Esophagus (tissue), 2 donors: ENCODE measurements at regions not wholly inside any gene's neighbourhood (a gene's known extent, or its start where the extent isn't known, plus 50 kb on each side); places are given as distances from the start of the nearest gene placed in this dataset.
A peak's percentile ranks its signal among the peaks of the same experiment; 100 is the strongest.

Experiments used
- H3K27ac ChIP-seq, 2 donors: one replicate each; pipeline ENCODE4 v1.5.1; 2013; ENCODE audit warnings: low read depth in 2 of 2, mild to moderate bottlenecking in 2 of 2, inconsistent platforms in 1 of 2, low read length in 1 of 2, moderate library complexity in 1 of 2
- H3K27me3 ChIP-seq, 2 donors: one replicate each; pipeline ENCODE4 v1.6.1; 2013; ENCODE audit warnings: low read length in 2 of 2, control low read depth in 1 of 2, mild to moderate bottlenecking in 1 of 2; ENCODE audit not compliant: insufficient read depth in 2 of 2, control insufficient read depth in 1 of 2
- H3K36me3 ChIP-seq, 2 donors: one replicate each; pipeline ENCODE4 v1.6.1; 2013; ENCODE audit warnings: low read length in 1 of 2; ENCODE audit not compliant: control insufficient read depth in 2 of 2, insufficient read depth in 2 of 2
- H3K4me1 ChIP-seq, 2 donors: one replicate each; pipeline ENCODE4 v1.6.1; 2013; ENCODE audit warnings: low read length in 1 of 2; ENCODE audit not compliant: control insufficient read depth in 2 of 2, insufficient read depth in 2 of 2
- H3K4me3 ChIP-seq, 2 donors: one replicate each; pipeline ENCODE4 v1.5.1; 2013; ENCODE audit warnings: low read length in 2 of 2, mild to moderate bottlenecking in 2 of 2, low read depth in 1 of 2, moderate library complexity in 1 of 2
- H3K9me3 ChIP-seq, 2 donors: one replicate each; pipeline ENCODE4 v1.6.1; 2013; ENCODE audit warnings: mild to moderate bottlenecking in 2 of 2, low read depth in 1 of 2, low read length in 1 of 2, moderate library complexity in 1 of 2; ENCODE audit not compliant: control insufficient read depth in 2 of 2, insufficient read depth in 1 of 2
- WGBS, 2 donors: extraction: QIAGEN DNeasy Blood & Tissue Kit; methylation state at CpG; one replicate each; pipeline ENCODE4 v1.1.7; 2013; 5-methylcytosine and 5-hydroxymethylcytosine counted together
- donor health status: healthy with polysubstance abuse.
- donor health status: Bipolar disorder and iron deficiency.

GRCh38 chr14:98243332-98243731 is 1028.7 kb downstream of the BCL11B start:
- no peaks in the 10 kb centered on the region for H3K27me3 ChIP-seq
- no peaks in the 10 kb centered on the region for H3K36me3 ChIP-seq
- no peak overlapping the region for H3K4me3 ChIP-seq
- WGBS, 2 donors = 79 to 82% methylated on average over 4 of the region's 4 CpGs
- no peaks in the 10 kb centered on the region for H3K9me3 ChIP-seq
- no peak overlapping the region for H3K27ac ChIP-seq
- H3K4me1 ChIP-seq = no peaks in the 10 kb centered on the region

GRCh38 chr14:98244162-98244948 is 1027.6 kb downstream of the BCL11B start:
- no peaks in the 10 kb centered on the region for H3K4me1 ChIP-seq
- peak overlapping the region in 1 of 2 donors; percentile 9 for H3K27ac ChIP-seq
- H3K36me3 ChIP-seq = no peaks in the 10 kb centered on the region
- no peak overlapping the region for H3K4me3 ChIP-seq
- WGBS, 2 donors = 49 to 53% methylated on average over 12 of the region's 12 CpGs
- H3K27me3 ChIP-seq = no peaks in the 10 kb centered on the region
- no peaks in the 10 kb centered on the region for H3K9me3 ChIP-seq

GRCh38 chr14:98244966-98245569 is 1026.9 kb downstream of the BCL11B start:
- Histone ChIP-seq H3K9me3 (no peaks in the 10 kb centered on the region), H3K27me3 (no peaks in the 10 kb centered on the region), H3K27ac (peak overlapping the region in 1 of 2 donors; percentile 9), H3K36me3 (no peaks in the 10 kb centered on the region), H3K4me1 (no peaks in the 10 kb centered on the region), H3K4me3 (no peak overlapping the region)
- 75 to 76% methylated on average over 7 of the region's 7 CpGs for WGBS, 2 donors

GRCh38 chr14:98249057-98249456 is 1022.9 kb downstream of the BCL11B start:
- H3K36me3 ChIP-seq = no peaks in the 10 kb centered on the region

GRCh38 chr14:98249476-98249875 is 1022.5 kb downstream of the BCL11B start:
- H3K4me3 ChIP-seq = no peak overlapping the region
- H3K9me3 ChIP-seq = no peaks in the 10 kb centered on the region
- no peaks in the 10 kb centered on the region for H3K36me3 ChIP-seq
- no peaks in the 10 kb centered on the region for H3K27me3 ChIP-seq
- H3K4me1 ChIP-seq = no peaks in the 10 kb centered on the region
- WGBS, 2 donors = 39 to 66% methylated on average over 2 of the region's 2 CpGs
- H3K27ac ChIP-seq = no peak overlapping the region

More at GRCh38 chr14:98249057-98249456, 1022.9 kb downstream of the BCL11B start:
- Histone ChIP-seq H3K4me3 (no peak overlapping the region), H3K9me3 (no peaks in the 10 kb centered on the region), H3K4me1 (no peaks in the 10 kb centered on the region), H3K27me3 (no peaks in the 10 kb centered on the region), H3K27ac (no peak overlapping the region)
- 79 to 87% methylated on average over 6 of the region's 6 CpGs for WGBS, 2 donors

GRCh38 chr14:98252820-98253219 is 1019.2 kb downstream of the BCL11B start:
- Histone ChIP-seq H3K27me3 (no peaks in the 10 kb centered on the region), H3K9me3 (no peaks in the 10 kb centered on the region), H3K4me3 (no peak overlapping the region), H3K27ac (no peak overlapping the region), H3K36me3 (no peaks in the 10 kb centered on the region), H3K4me1 (no peaks in the 10 kb centered on the region)
- WGBS, 2 donors = 29 to 47% methylated on average over 1 of the region's 1 CpG

- no peak overlapping the region for H3K4me3 ChIP-seq
- whole genome bisulfite sequencing, 2 donors = 49 to 56% methylated on average over 4 of the region's 4 CpGs
- H3K27me3 ChIP-seq = no peaks in the 10 kb centered on the region
- H3K27ac ChIP-seq = no peak overlapping the region
- no peaks in the 10 kb centered on the region for H3K4me1 ChIP-seq
- H3K9me3 ChIP-seq = no peaks in the 10 kb centered on the region
- no peaks in the 10 kb centered on the region for H3K36me3 ChIP-seq
These were observed 1012.1 kb downstream of the BCL11B start for GRCh38 chr14:98259881-98260280.

GRCh38 chr14:98262566-98262965 is 1009.4 kb downstream of the BCL11B start:
- H3K4me1 ChIP-seq = no peaks in the 10 kb centered on the region
- 92 to 93% methylated on average over 5 of the region's 5 CpGs for WGBS, 2 donors
- no peak overlapping the region for H3K27ac ChIP-seq
- no peaks in the 10 kb centered on the region for H3K27me3 ChIP-seq
- no peaks in the 10 kb centered on the region for H3K9me3 ChIP-seq
- no peaks in the 10 kb centered on the region for H3K36me3 ChIP-seq
- H3K4me3 ChIP-seq = no peak overlapping the region

GRCh38 chr14:98269533-98269932 is 1002.5 kb downstream of the BCL11B start:
- Histone ChIP-seq H3K27ac (no peak overlapping the region), H3K27me3 (no peaks in the 10 kb centered on the region), H3K36me3 (no peaks in the 10 kb centered on the region), H3K4me1 (no peaks in the 10 kb centered on the region), H3K4me3 (no peak overlapping the region), H3K9me3 (peaks cover 0 to 2% of the 10 kb centered on the region in 2 donors)

GRCh38 chr14:98270201-98270600 is 1001.8 kb downstream of the BCL11B start:
- Histone ChIP-seq H3K4me1 (no peaks in the 10 kb centered on the region), H3K27ac (no peak overlapping the region), H3K9me3 (peaks cover 0 to 2% of the 10 kb centered on the region in 2 donors), H3K36me3 (no peaks in the 10 kb centered on the region), H3K27me3 (no peaks in the 10 kb centered on the region), H3K4me3 (no peak overlapping the region)
